ENCODE measurements at regions not wholly inside any gene's neighbourhood (a gene's known extent, or its start where the extent isn't known, plus 50 kb on each side); places are given as distances from the start of the nearest gene placed in this dataset.

DNA sequence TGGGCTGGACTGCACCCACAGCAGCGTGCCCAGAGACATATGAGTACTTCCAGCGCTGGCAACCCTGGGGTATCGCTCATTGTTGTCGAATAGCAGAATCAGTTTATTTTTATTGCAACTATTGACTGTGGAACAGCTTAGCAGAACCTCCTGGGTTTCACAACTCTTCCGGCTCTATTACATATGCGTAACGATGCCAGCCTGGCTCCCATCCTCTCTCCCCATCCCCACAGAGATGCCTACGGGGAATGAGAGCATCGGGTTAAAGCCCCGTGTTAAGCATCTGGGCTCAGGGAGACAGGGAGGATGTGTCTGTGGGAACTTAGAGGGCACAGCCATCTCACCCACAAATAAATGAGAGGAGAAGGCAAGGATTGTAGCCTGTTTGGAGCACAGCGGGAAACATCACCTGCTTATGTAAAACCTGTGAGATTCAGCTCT, 76.6 kb upstream of the DLG1 start:
- TF ChIP-seq CTCF (conservative IDR thresholded peaks at IDR 0.05; ENCODE audit: low read length) (no peak), EZH2phosphoT487 (IDR thresholded peaks at IDR 0.05; ENCODE audit: borderline replicate concordance) (no peak)

All from Loucy (cell line).